ENCODE measurements at regions not wholly inside any gene's neighbourhood (a gene's known extent, or its start where the extent isn't known, plus 50 kb on each side); places are given as distances from the start of the nearest gene placed in this dataset.
"Not testable (repeated sequence)": the region's sequence is repeated elsewhere in the genome, so short reads cannot be mapped to it uniquely, and the experiment has no call there.

- no peak for DNase-seq
Measured at GRCh38 chr10:62498271-62498670, 124.1 kb downstream of the ZNF365 start.

GRCh38 chr10:62500116-62500515 is 125.9 kb downstream of the ZNF365 start:
- DNase-seq = not testable (repeated sequence)

- DNase-seq = no peak
Measured at GRCh38 chr10:62501547-62501946, 127.4 kb downstream of the ZNF365 start.

GRCh38 chr10:62502995-62503613 is 128.9 kb downstream of the ZNF365 start:
- no peak for DNase-seq

- no peak for DNase-seq
Measured at GRCh38 chr10:62503872-62504271, 129.7 kb downstream of the ZNF365 start.

- no peak for DNase-seq
Measured at GRCh38 chr10:62506371-62506770, 132.2 kb downstream of the ZNF365 start.

- DNase-seq = no peak
Measured at GRCh38 chr10:62511238-62511637, 137.1 kb downstream of the ZNF365 start.

- no peak for DNase-seq
Measured at GRCh38 chr10:62511656-62512055, 137.5 kb downstream of the ZNF365 start.

GRCh38 chr10:62512732-62513475 is 138.7 kb downstream of the ZNF365 start:
- DNase-seq = no peak

GRCh38 chr10:62514079-62514693 is 140.0 kb downstream of the ZNF365 start:
- no peak for DNase-seq

- no peak for DNase-seq
Measured at GRCh38 chr10:62517252-62517651, 143.1 kb downstream of the ZNF365 start.

- no peak for DNase-seq
Measured at GRCh38 chr10:62527019-62527827, 153.1 kb downstream of the ZNF365 start.

GRCh38 chr10:62528441-62528840 is 154.3 kb downstream of the ZNF365 start:
- DNase-seq = no peak

GRCh38 chr10:62529396-62529795 is 155.2 kb downstream of the ZNF365 start:
- DNase-seq = no peak

- DNase-seq = no peak
Measured at GRCh38 chr10:62534031-62534430, 159.9 kb downstream of the ZNF365 start.

GRCh38 chr10:62538606-62539005 is 164.4 kb downstream of the ZNF365 start:
- no peak for DNase-seq

- no peak for DNase-seq
Measured at GRCh38 chr10:62540389-62540788, 166.2 kb downstream of the ZNF365 start.

GRCh38 chr10:62541811-62542210 is 167.6 kb downstream of the ZNF365 start:
- no peak for DNase-seq

GRCh38 chr10:62543571-62544355 is 169.6 kb downstream of the ZNF365 start:
- DNase-seq = no peak

- DNase-seq = no peak
Measured at GRCh38 chr10:62545160-62546066, 171.2 kb downstream of the ZNF365 start.

- DNase-seq = no peak
Measured at GRCh38 chr10:62548686-62549085, 174.5 kb downstream of the ZNF365 start.

Data from right kidney (tissue), 1 donor.